Common myeloid progenitor, CD34-positive (primary cell): ENCODE measurements at regions not wholly inside any gene's neighbourhood (a gene's known extent, or its start where the extent isn't known, plus 50 kb on each side); places are given as distances from the start of the nearest gene placed in this dataset.

Source experiments
- CTCF ChIA-PET: fragments of 350-600 bp; sonication (Branson Sonifier 250); formaldehyde crosslinking; loops from one replicate; lab custom pipeline; 2021; ENCODE audit warnings: antibody characterized with exemption; lab: Charles Lee
- POLR2A ChIA-PET: fragments of 350-600 bp; sonication (Branson Sonifier 250); formaldehyde crosslinking; loops from one replicate; lab custom pipeline; 2021; ENCODE audit warnings: antibody characterized with exemption; lab: Charles Lee
- DNase-seq, 3 donors: peaks; one replicate each; pipeline versions ENCODE4 v3.0.0 to v3.0.0-alpha.2; 2013
- H3K27ac ChIP-seq, 2 experiments: 1 replicate in 1 of 2; 2 replicates in 1 of 2; pipeline ENCODE4 v1.7.0; 2013; ENCODE audit warnings: inconsistent platforms in 2 of 2, low read length in 2 of 2, mild to moderate bottlenecking in 2 of 2, low read depth in 1 of 2, moderate library complexity in 1 of 2; ENCODE audit not compliant: severe bottlenecking in 2 of 2, insufficient read depth in 1 of 2, poor library complexity in 1 of 2
- H3K27me3 ChIP-seq, 5 experiments: replicated peaks in 2 of 5; 1 replicate in 3 of 5; 2 replicates in 2 of 5; pipeline versions ENCODE4 v1.6.1 to v1.7.0; 2013; ENCODE audit warnings: low read length in 4 of 5, mild to moderate bottlenecking in 2 of 5, moderate library complexity in 2 of 5, inconsistent platforms in 1 of 5; ENCODE audit not compliant: insufficient read depth in 5 of 5, control insufficient read depth in 4 of 5
- H3K36me3 ChIP-seq, 4 experiments: 1 replicate in 2 of 4; 2 replicates in 2 of 4; pipeline versions ENCODE4 v1.6.1 to v1.7.0; 2013; ENCODE audit warnings: low read length in 3 of 4, control low read depth in 1 of 4, mild to moderate bottlenecking in 1 of 4; ENCODE audit not compliant: control insufficient read depth in 4 of 4, insufficient read depth in 4 of 4
- H3K4me1 ChIP-seq, 4 experiments: 1 replicate in 3 of 4; 2 replicates in 1 of 4; pipeline versions ENCODE4 v1.6.1 to v1.7.1; 2013; ENCODE audit warnings: low read length in 3 of 4, mild to moderate bottlenecking in 3 of 4, control low read depth in 1 of 4, inconsistent platforms in 1 of 4, moderate library complexity in 1 of 4; ENCODE audit not compliant: control insufficient read depth in 4 of 4, insufficient read depth in 4 of 4; ENCODE audit errors: control extremely low read depth in 1 of 4
- H3K4me3 ChIP-seq, 7 experiments: 1 replicate in 4 of 7; 2 replicates in 3 of 7; pipeline versions ENCODE4 v1.5.1 to v1.7.0; 2013; ENCODE audit warnings: mild to moderate bottlenecking in 7 of 7, low read length in 6 of 7, moderate library complexity in 6 of 7, inconsistent platforms in 2 of 7, low read depth in 2 of 7, control low read depth in 1 of 7; ENCODE audit not compliant: insufficient read depth in 4 of 7, control insufficient read depth in 1 of 7; ENCODE audit errors: extremely low read depth in 1 of 7
- H3K9me3 ChIP-seq, 5 experiments: 1 replicate in 4 of 5; 2 replicates in 1 of 5; pipeline versions ENCODE4 v1.6.1 to v1.7.1; 2013; ENCODE audit warnings: low read length in 4 of 5, mild to moderate bottlenecking in 2 of 5, inconsistent platforms in 1 of 5, low read depth in 1 of 5, moderate library complexity in 1 of 5; ENCODE audit not compliant: control insufficient read depth in 4 of 5, insufficient read depth in 2 of 5; ENCODE audit errors: control extremely low read depth in 1 of 5
- WGBS: methylation state at CpG from one replicate; pipeline ENCODE4 v1.1.5; 2013; ENCODE audit not compliant: insufficient coverage; 5-methylcytosine and 5-hydroxymethylcytosine counted together

- no peak overlapping the region for H3K27ac ChIP-seq
- POLR2A ChIA-PET = interaction anchor here (0.5 kb wide), 1 partner anchor 27 kb away, joined by 4 read pairs; no protein-coding TSS in a partner anchor
- no peaks in the 10 kb centered on the region for H3K4me1 ChIP-seq
- DNase-seq = no peak
- H3K4me3 ChIP-seq = no peak overlapping the region
- no peaks in the 10 kb centered on the region for H3K36me3 ChIP-seq
- H3K27me3 ChIP-seq = no peaks in the 10 kb centered on the region
- CTCF ChIA-PET = interaction anchor here (0.7 kb wide), 1 partner anchor 523 kb away, joined by 3 read pairs; no protein-coding TSS in a partner anchor
- peaks cover 0 to 2% (median 0%) of the 10 kb centered on the region in 5 experiments for H3K9me3 ChIP-seq
- WGBS = 84% methylated on average over 4 of the region's 4 CpGs
Measured at GRCh38 chr10:8712656-8713055, 658.2 kb downstream of the GATA3 start.

- H3K27me3 ChIP-seq = no peaks in the 10 kb centered on the region
- peaks cover 0 to 18% (median 5%) of the 10 kb centered on the region in 5 experiments for H3K9me3 ChIP-seq
- no peaks in the 10 kb centered on the region for H3K4me1 ChIP-seq
- CTCF ChIA-PET = no interaction called here
- H3K4me3 ChIP-seq = no peak overlapping the region
- POLR2A ChIA-PET = no interaction called here
- DNase-seq = no peak
- WGBS = 100% methylated on average over 2 of the region's 4 CpGs
- no peaks in the 10 kb centered on the region for H3K36me3 ChIP-seq
- no peak overlapping the region for H3K27ac ChIP-seq
Measured at GRCh38 chr10:8719971-8720370, 665.5 kb downstream of the GATA3 start.

- POLR2A ChIA-PET = interaction anchor here (0.6 kb wide), 1 partner anchor 10 kb away, joined by 3 read pairs; no protein-coding TSS in a partner anchor
- Histone ChIP-seq H3K4me1 (no peaks in the 10 kb centered on the region), H3K36me3 (no peaks in the 10 kb centered on the region), H3K27me3 (no peaks in the 10 kb centered on the region), H3K27ac (no peak overlapping the region), H3K9me3 (peaks cover 0 to 18% (median 5%) of the 10 kb centered on the region in 5 experiments), H3K4me3 (no peak overlapping the region)
- WGBS = 71% methylated on average over 3 of the region's 3 CpGs
- DNase-seq = no peak
- CTCF ChIA-PET = no interaction called here
Measured at GRCh38 chr10:8721650-8722049, 667.2 kb downstream of the GATA3 start.

GRCh38 chr10:8722835-8723234, 668.3 kb downstream of the GATA3 start:
- no peaks in the 10 kb centered on the region for H3K36me3 ChIP-seq
- ChIA-PET POLR2A (no interaction called here), CTCF (no interaction called here)
- DNase-seq = no peak
- no peak overlapping the region for H3K4me3 ChIP-seq
- no peaks in the 10 kb centered on the region for H3K27me3 ChIP-seq
- peaks cover 0 to 16% (median 5%) of the 10 kb centered on the region in 5 experiments for H3K9me3 ChIP-seq
- 94% methylated on average over 4 of the region's 4 CpGs for WGBS
- H3K4me1 ChIP-seq = no peaks in the 10 kb centered on the region
- no peak overlapping the region for H3K27ac ChIP-seq

GRCh38 chr10:8725343-8725742, 670.9 kb downstream of the GATA3 start:
- no peaks in the 10 kb centered on the region for H3K27me3 ChIP-seq
- no peak overlapping the region for H3K4me3 ChIP-seq
- 98% methylated on average over 8 of the region's 8 CpGs for WGBS
- no peaks in the 10 kb centered on the region for H3K4me1 ChIP-seq
- no peak overlapping the region for H3K27ac ChIP-seq
- CTCF ChIA-PET = no interaction called here
- DNase-seq = no peak
- H3K36me3 ChIP-seq = no peaks in the 10 kb centered on the region
- POLR2A ChIA-PET = no interaction called here
- H3K9me3 ChIP-seq = peaks cover 0 to 4% (median 0%) of the 10 kb centered on the region in 5 experiments

GRCh38 chr10:8726084-8726778, 671.7 kb downstream of the GATA3 start:
- H3K4me1 ChIP-seq = no peaks in the 10 kb centered on the region
- H3K4me3 ChIP-seq = no peak overlapping the region
- CTCF ChIA-PET = no interaction called here
- POLR2A ChIA-PET = no interaction called here
- WGBS = no CpG with 5 or more reads among the region's 3 CpGs
- H3K9me3 ChIP-seq = peaks cover 0 to 4% (median 0%) of the 10 kb centered on the region in 5 experiments
- DNase-seq = no peak
- H3K27ac ChIP-seq = no peak overlapping the region
- no peaks in the 10 kb centered on the region for H3K27me3 ChIP-seq
- H3K36me3 ChIP-seq = no peaks in the 10 kb centered on the region

- Histone ChIP-seq H3K27ac (no peak overlapping the region), H3K9me3 (peaks cover 0 to 4% (median 0%) of the 10 kb centered on the region in 5 experiments), H3K4me3 (no peak overlapping the region), H3K27me3 (no peaks in the 10 kb centered on the region), H3K4me1 (no peaks in the 10 kb centered on the region), H3K36me3 (no peaks in the 10 kb centered on the region)
- DNase-seq = no peak
- ChIA-PET POLR2A (no interaction called here), CTCF (no interaction called here)
- 83% methylated on average over 4 of the region's 5 CpGs for WGBS
Measured at GRCh38 chr10:8726779-8727084, 672.2 kb downstream of the GATA3 start.
